Kidney glomerular epithelial cell (primary cell): ENCODE measurements at regions not wholly inside any gene's neighbourhood (a gene's known extent, or its start where the extent isn't known, plus 50 kb on each side); places are given as distances from the start of the nearest gene placed in this dataset.
"Not testable (repeated sequence)": the region's sequence is repeated elsewhere in the genome, so short reads cannot be mapped to it uniquely, and the experiment has no call there.

Experiments used
- DNase-seq: peaks from one replicate; lab custom pipeline; 2025; lab: John Stamatoyannopoulos, UW

DNA sequence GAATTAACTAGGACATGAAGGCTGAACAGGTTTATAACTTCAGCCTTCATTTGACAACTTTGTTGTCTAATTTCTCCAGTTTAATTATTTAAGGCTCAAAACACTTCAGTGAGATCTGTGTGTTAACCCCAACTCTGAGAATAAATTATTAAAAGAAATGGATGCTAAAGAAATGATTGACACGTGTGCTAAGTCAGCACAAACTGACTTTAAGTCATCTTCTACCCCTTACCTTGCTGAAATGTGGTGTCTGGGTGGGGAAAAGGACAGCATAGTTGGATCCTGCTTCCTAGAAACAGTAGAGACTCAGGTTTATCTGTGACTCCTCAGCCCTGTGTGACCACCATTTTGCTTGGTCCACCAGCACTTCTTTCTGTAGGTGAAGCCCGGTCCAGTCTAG is 324.8 kb upstream of the NPSR1 start:
- DNase-seq: no peak

DNA sequence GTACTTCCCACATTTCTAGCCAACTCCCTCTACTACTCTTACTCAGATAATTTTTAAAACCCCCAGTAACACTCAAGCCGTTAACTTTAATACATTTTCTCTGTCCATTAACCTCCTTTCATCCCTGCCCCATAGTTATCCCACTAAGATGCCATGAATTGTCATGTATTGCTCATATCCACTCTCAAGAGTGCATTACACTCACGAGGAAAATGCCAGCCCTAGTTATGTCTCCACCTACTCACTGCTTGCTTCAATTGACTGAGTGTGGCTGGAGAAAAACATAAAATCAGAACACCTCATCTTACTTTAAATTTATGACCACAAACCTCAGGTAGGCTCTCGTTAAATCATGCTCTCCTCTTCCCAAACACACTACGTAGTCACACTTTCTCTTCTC is 324.1 kb upstream of the NPSR1 start:
- no peak for DNase-seq

- no peak for DNase-seq
Observed at GRCh38 chr7:34337163-34337562, 320.9 kb upstream of the NPSR1 start.

GRCh38 chr7:34338961-34339526 is 319.0 kb upstream of the NPSR1 start:
- DNase-seq: no peak

DNA sequence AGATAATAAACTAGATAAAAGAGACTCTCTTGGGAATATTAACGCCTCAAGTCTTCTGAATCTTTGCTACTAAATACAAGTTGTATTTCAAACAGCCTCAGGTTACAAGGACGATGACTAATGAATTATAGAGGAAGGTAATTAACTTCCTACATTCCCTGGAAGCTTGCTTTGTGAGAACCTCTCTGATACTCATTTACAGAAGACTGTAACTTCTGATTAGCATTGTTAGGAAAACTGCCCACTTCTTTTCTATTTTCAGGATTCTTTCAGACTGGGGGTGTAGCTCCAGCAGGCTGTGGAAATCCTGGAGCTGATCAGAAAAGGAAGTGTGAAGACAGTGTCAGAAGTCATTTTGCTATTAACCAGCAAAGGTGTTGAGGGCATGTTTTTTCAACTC is 316.7 kb upstream of the NPSR1 start:
- peak; percentile 89 for DNase-seq

DNA sequence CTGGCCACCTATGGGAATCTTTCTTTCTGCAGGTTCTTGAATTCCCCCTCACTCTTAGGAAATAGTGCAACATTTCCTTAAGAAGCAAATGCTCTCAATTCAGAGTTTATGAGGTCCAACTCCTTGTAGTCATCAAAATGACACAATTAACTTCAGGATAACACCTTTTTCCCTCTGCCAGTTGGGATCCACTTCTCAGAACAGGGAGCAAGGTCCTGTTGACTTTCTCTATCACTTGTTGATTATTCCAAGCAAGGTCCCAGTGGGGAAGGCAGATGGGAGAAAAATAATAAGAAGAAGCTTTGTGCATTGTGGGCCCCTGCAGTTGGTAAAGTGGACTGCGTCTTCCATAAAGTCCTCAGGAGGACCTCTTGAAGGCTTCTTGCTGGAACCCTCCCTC is 315.6 kb upstream of the NPSR1 start:
- no peak for DNase-seq

- no peak for DNase-seq
Observed at GRCh38 chr7:34343667-34344066, 314.4 kb upstream of the NPSR1 start.

- no peak for DNase-seq
Observed at GRCh38 chr7:34354011-34354410, 304.0 kb upstream of the NPSR1 start.

DNA sequence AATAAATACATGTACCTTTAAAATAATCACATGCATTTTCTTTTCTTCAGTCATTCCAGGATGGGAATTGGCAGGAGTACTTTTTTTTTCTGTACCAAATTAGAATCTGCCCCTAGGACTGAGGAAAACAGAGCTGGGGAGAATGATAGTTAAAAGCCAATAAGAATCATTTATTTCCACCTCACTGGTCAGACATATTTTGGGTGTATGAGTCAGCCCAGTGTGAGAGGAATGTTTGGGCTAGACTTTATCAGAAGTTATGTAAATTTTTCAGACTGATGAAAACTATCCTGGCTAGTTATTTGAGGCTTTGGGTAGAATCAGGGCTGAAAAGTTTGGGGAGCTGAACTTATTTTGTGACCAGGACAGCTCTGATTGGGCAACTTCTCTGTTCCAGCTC is 303.1 kb upstream of the NPSR1 start:
- DNase-seq: peak; percentile 49

DNA sequence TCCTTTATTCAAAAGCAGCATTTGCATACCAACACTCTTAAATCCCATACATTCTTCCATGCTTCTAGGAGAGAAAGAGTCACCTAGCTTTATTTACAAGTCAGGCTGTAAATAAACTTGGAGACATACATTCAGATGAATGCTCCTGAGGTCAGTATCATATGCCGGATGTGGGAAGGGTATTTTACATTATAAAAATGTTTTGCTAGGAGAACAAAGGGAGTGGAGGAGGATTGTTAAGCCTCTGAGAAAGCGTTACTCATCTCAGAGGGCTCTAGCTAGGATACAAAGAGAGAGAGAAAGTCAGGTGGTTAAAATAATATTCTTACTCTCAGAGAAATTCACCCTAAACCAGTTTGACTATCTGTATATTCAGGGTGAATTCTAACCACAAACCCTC is 300.9 kb upstream of the NPSR1 start:
- peak; percentile 75 for DNase-seq

DNA sequence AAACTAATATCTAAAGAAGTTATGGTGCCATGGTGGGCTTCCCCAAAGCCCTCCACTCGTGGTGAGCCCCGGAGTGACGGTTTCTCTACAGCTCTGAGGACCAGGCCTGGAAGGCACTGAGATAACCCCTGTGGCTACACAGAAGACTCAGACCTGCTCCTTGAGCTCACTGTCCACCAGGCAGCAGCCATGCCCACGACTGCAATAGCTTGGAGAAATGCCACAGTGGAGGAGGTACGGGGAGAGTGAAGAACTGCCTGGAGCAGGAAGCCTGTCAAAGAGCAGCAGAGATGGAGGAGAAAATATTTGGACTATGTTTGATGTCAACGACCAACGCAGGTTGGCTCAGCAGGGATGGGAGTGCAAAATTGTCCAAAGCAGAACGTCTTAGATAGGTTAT is 300.1 kb upstream of the NPSR1 start:
- no peak for DNase-seq

DNA sequence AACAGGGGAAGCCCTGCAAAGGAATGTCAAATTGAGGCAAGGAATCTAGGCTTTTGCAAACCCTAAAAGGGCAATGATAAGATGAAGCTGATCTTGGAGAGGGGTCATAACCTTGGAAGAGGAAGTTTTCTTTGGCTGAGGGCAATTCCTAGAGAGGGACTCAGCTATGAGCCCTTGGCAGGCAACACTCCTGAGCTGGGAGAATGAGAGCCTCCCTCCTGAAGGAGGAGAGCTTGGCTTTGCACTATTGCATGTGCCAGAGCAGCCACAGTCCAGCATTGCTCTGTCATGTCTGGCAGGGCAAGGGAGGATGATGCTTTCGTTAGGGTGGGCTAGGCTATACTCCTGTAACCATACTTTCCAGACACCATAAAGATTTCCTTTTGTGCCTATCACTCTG is 299.4 kb upstream of the NPSR1 start:
- not testable (repeated sequence) for DNase-seq

GRCh38 chr7:34361663-34362250 is 296.3 kb upstream of the NPSR1 start:
- no peak for DNase-seq

DNA sequence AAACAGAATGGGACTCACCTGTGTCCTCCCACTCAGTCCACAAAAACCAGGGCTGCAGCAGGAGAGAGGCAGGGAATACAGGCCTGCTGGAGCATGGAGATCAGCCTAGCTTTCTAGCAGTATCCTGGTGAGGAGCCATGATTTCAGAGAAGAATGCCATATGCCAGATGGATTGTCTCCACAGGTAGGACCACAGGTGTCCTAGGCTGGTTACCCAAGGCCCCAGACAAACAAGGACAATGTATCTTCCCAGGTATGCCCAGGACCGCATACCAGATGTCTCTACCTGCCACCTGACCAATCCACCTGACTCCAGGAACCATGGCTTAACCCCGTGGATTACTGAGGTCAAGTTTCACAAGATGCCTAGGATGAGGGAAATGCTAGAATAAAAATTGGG is 295.4 kb upstream of the NPSR1 start:
- no peak for DNase-seq

DNA sequence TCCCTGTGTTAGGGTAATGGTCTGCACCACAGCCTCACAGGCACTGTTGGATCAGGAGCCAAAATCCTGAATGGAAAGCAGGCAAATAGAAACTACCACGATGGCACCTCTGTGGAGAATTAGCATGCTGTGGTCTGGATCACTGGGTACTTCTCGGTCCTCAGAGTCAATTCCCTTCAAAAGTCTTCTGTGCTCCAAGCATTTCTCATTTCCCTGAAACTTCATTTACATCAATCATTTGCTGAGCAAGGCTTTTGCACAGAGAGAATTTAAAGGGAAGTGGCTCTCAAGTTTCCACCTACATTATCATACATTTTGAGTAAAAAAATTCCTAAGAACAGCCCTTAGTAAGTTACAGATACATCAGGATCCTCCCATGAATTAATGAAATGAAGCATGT is 293.9 kb upstream of the NPSR1 start:
- no peak for DNase-seq

DNA sequence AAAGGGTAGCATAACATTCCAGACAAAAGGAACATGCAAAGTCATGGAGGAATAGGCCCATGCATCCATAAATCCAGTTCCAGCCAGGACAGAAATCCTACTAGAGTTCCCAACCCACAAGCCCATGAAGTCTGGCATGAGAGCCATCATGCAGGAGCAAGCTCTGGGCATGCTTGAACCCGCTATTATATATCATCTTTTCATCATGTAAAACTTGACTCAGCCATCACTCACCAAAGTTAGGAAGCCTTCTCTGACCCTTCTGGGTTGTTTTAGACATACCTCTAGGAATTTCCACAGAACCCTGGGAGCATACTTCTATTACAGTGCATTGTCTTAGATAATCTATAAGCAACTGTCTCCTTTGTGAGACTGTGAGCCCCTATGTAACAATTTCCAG is 293.0 kb upstream of the NPSR1 start:
- no peak for DNase-seq

DNA sequence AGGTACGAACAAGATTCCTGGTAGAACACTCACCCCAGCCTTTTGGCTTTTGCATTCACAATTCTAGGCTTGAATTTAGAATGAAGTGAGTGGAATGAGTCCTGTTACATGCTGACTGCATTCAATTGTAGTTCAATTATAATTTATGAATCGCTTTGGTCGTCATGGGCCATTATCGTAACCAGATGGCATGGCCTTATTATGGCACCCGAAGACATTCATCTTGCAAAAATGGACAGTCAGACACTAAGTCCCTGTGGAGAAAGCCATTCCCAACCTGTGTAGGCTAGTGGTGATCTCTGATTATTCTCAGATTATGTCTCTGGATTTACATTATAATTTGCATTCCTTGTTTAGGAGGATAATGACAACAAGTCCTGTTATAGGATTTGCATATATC is 292.4 kb upstream of the NPSR1 start:
- no peak for DNase-seq

- DNase-seq: no peak
Observed at GRCh38 chr7:34371922-34372321, 286.1 kb upstream of the NPSR1 start.

GRCh38 chr7:34373940-34374339 is 284.1 kb upstream of the NPSR1 start:
- DNase-seq: no peak

DNA sequence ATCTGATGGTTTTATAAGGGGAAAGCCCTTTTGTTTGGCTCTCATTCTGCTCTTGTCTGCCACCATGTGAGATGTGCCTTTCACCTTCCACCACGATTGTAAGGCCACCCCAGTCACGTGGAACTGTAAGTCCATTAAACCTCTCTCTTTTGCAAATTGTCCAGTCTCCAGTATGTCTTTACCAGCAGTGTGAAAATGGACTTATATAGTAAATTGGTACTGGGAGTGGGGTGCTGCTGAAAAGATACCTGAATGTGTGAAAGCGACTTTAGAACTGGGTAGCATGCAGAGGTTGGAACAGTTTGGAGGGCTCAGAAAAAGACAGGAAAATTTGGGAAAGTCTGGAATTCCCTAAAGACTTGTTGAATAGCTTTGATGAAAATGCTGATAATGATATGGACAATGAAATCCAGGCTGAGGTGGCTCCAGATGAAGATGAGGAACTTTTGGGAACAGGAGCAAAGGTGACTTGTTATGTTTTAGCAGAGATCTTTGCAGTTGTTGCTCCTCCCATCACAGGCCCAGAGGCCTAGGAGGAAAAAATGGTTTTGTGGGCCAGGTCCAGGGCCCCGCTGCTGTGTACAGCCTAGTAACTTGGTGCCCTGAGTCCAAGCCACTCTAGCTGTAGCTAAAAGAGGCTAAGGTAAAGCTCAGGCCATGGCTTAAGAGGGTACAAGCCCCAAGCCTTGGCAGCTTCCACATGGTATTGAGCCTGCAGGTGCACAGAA is 275.7 kb upstream of the NPSR1 start:
- DNase-seq: no peak

GRCh38 chr7:34385384-34385783 is 272.6 kb upstream of the NPSR1 start:
- DNase-seq: no peak

GRCh38 chr7:34389332-34390078 is 268.5 kb upstream of the NPSR1 start:
- no peak for DNase-seq

DNA sequence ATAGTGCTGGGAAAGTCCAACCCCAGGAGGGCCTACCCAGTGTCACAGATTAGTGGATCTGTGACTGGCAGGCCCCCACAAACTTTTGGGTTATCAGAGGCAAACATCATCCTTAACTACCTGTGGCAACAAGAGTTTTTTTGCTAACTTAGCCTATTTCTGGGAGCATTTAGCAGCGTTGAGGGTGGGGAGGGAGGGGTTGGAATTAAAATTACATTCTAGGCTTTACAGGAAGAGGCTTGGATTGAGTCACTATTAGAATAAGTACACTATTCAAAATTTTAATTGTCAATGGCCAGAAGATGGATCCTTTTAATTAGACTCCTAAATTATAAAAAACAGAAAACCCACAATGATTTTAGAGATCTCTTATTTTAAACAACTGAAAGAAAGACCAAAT is 267.9 kb upstream of the NPSR1 start:
- no peak for DNase-seq
